Jurkat, Clone E6-1 (cell line): ENCODE measurements at regions not wholly inside any gene's neighbourhood (a gene's known extent, or its start where the extent isn't known, plus 50 kb on each side); places are given as distances from the start of the nearest gene placed in this dataset.

Experiments
- DNase-seq: peaks from one replicate; pipeline ENCODE4 v3.0.0-alpha.2; 2011; ENCODE audit warnings: low read depth, low spot score
- H3K4me3 ChIP-seq: 2 replicates; pipeline ENCODE4 v1.5.1; 2011; ENCODE audit warnings: mild to moderate bottlenecking, low read length, control low read depth, moderate library complexity

- no peak for DNase-seq
- no peak overlapping the region for H3K4me3 ChIP-seq
Observed at GRCh38 chr7:49324707-49325106, 400.4 kb downstream of the CDC14C start.

- DNase-seq, result no peak
Observed at GRCh38 chr7:49325571-49325970, 401.2 kb downstream of the CDC14C start.

GRCh38 chr7:49327155-49327554 is 402.8 kb downstream of the CDC14C start:
- H3K4me3 ChIP-seq, result no peak overlapping the region
- DNase-seq, result no peak

More at GRCh38 chr7:49325571-49325970, 401.2 kb downstream of the CDC14C start:
- H3K4me3 ChIP-seq, result no peak overlapping the region

DNA sequence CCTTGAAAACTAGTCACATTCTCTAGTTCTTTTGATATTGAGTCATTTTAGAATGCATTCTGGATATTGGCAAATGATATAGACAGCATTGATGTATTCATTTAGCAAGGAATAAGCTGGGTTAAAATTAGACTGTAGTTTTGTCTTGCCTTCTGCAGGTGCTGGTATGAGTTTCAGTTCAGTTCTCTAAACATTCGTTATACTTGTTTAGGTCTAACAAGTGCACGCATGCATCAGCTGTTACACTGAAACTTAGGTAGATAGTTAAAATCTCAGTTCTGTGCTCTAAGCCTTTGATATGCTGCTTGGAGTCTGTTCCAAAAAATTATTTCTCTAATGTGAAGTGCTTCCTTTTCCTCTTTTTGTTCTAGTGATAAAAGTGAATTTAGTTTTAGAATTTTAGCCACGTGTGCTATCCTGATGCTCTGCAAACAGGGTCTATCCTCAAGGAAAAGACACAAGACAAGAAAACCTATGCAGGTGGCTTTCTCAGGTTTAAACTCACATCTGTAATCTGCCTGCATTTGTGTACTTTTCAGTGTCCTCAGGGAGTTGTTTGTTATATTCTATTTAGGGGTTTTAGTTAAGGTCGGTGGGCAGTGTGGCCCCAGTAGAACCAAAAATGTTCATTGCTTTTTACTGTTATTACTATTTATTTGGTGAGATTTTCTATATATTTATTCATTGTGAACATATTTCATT is 409.0 kb downstream of the CDC14C start:
- no peak for DNase-seq
- no peak overlapping the region for H3K4me3 ChIP-seq

DNA sequence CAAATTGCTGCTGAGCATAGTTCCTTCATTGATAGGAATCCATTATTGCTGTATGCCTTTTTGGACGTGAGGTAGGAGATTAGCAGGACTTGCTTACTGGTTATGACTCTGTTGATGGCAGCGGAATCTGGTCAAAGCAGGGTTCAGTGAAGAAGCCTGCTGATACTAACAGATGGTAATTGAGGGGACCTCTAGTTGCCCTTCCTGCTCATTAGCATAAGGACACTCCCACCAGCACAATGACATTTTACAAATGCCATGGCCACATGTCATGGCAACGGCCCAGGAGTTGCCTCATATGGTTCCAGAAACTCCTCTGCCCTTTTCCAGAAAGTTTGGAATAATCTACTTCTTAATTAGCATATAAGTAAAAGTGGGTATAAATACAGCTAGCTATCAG is 417.5 kb downstream of the CDC14C start:
- H3K4me3 ChIP-seq, result no peak overlapping the region
- no peak for DNase-seq

DNA sequence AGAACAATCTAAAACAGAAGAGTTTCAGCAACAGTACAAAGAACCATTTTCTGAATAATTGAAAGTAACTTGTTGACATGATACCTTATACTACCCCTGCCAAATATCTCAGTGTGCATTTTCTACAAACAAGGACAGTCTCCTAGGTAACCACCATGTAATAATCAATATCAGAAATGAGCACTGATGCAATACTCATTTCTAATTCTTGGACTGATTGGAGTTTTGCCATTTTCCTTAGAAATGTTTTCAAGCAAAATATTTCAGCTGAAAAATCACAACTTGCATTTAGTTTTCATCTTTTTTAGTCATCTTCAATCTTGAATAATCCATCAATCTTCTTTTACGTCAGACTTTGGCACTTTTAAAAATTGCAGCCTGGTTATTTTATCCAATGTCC is 420.2 kb downstream of the CDC14C start:
- H3K4me3 ChIP-seq, result no peak overlapping the region
- DNase-seq, result no peak

DNA sequence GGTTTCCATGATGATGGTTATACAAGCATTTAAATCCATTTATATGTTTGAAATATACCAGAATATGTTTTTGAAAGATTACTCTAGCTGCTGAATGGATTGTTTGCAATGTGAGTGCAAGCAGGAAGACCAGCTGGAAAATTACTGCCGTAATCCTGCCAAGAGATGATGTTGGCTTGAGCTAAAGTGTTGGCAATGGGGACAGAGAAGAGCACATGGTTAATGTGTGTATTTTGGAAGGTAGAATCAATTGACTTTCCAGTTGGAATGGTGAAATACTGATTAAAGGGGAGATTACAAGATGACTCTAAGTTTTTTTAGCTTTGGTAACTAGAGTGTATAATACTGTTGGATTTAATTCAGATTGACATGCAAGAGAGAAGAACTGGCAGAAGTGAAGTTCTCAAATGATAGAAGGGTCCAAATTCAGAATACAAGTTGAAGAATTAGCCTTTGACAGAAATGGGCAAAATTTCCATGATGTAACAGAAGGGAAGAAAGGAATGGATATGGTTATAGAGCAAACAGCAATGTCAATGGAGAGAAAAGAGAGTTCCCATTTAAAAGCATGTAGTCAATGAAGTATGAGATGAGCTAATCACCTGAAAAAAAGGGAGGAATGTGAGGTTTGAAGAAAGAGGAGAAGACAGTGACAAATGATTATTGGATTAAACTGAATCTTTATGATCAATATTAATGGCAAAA is 422.0 kb downstream of the CDC14C start:
- DNase-seq, result no peak
- no peak overlapping the region for H3K4me3 ChIP-seq

- H3K4me3 ChIP-seq, result no peak overlapping the region
- no peak for DNase-seq
Observed at GRCh38 chr7:49367072-49367471, 406.4 kb upstream of the VWC2 start.

DNA sequence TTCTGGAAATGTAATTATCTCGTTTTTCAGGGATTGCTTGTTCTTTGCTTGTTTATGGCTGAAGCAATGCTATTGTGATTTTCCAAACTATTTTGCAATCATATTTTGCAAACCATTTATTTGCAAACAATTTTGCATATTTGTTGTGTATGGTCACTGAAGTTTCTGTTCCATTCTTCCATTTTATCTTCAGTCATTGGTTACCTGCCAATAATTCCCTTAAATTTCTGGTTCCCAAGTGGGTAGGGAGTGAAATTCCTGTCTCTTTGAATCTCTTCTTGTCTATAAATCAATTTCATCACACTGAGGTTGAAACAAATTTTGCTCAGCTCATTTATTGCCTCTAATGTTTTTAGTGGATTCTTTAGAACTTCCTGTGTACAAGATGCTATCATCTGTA is 401.7 kb upstream of the VWC2 start:
- no peak overlapping the region for H3K4me3 ChIP-seq
- no peak for DNase-seq

DNA sequence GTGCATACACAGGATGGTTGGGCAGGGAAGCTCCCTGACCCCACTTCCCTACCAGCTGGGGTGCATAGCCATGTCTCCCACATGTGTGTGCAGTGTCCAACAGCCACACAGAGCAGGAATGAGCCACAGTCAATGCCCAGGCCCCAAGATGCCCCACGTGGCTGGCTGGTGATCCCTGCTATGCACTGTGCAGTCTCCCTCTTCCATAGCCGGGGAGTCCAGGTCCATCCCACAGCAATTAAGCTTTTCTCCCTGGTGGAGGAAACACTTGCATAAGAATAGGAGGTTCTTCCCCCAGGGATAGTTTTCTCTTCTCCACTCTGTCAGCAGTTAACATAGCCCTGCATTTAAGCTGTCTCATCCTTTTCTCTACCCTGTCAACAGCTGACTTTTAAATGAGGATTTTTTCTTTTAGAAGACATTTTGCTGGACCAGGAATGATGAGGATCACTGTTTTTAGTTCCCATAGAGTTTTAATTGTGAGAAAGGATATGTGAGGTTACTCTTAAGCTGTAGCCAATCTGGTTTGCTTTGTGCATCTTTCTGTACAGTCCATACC is 396.5 kb upstream of the VWC2 start:
- DNase-seq, result no peak

GRCh38 chr7:49386792-49387191 is 386.6 kb upstream of the VWC2 start:
- no peak for DNase-seq
- no peak overlapping the region for H3K4me3 ChIP-seq

More for the DNA sequence above, 396.5 kb upstream of the VWC2 start:
- no peak overlapping the region for H3K4me3 ChIP-seq

DNA sequence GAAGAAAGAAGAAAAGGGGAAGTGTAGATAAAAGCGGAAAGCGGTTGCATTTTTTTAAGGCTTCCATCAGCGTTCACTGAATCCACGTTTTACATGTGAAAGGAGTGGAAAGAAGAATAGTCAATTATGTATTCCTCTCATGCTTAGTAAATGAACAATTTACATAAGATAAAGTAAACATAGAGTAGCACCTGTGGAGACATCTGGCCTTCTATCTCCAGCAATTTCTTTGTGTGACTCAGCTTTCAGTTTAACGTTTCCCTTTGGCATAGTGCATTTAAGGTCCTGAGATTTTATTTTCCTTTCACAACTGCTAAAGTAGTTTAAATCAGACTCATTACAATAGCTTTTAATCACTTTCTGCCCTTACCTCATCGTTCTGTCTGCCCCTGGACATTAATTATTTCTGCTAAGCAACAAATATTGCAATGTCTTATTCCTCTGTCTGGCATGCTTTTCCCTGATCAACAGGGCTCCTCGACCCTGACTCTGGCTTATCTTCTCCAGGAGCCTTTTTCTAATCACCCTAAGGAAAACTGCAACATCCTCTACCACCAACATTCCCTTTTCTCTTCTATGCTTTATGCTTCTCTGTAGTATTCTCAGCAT is 383.5 kb upstream of the VWC2 start:
- no peak overlapping the region for H3K4me3 ChIP-seq
- no peak for DNase-seq

- DNase-seq, result no peak
- H3K4me3 ChIP-seq, result no peak overlapping the region
Observed at GRCh38 chr7:49396229-49396628, 377.2 kb upstream of the VWC2 start.

DNA sequence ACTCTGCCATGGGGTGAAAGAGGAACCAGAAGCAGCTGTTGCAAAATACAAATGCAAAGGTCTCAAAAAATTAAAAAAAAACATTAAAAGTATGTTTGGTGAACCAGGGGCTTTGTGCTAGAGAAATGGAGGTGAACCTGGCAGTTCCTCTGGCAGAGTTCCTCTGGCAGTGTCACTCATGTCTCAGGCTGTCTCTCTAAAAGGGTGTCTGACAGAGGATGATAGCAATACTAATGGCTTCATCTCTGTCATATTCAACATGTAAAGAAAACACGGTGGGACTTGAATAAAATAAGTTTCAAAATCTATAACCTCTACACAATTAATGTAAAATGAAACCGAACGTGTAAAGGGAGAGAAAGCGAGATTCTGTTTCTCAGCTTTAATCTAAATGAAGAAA is 375.7 kb upstream of the VWC2 start:
- no peak overlapping the region for H3K4me3 ChIP-seq
- DNase-seq, result no peak

DNA sequence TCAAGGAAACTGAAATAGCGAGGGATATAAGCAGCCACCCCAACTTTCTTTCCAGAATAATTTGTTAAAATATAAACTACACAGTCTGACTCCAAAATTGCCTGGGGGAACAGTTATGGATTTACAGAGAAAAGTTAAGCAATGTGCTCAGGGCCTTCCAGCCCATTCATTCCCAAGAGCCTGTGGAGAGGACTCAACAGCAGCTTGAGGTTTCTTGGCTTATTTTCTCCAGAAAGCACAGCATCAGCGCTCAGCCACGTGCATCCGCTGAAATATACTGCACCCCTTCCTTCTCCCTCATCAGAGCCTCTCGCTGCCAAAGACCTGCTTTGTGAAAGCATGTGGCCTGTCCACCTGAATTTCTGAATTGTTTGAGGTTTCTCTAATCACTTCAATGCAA is 375.2 kb upstream of the VWC2 start:
- H3K4me3 ChIP-seq, result no peak overlapping the region
- DNase-seq, result no peak

- no peak overlapping the region for H3K4me3 ChIP-seq
- DNase-seq, result no peak
Observed at GRCh38 chr7:49398746-49399145, 374.7 kb upstream of the VWC2 start.

DNA sequence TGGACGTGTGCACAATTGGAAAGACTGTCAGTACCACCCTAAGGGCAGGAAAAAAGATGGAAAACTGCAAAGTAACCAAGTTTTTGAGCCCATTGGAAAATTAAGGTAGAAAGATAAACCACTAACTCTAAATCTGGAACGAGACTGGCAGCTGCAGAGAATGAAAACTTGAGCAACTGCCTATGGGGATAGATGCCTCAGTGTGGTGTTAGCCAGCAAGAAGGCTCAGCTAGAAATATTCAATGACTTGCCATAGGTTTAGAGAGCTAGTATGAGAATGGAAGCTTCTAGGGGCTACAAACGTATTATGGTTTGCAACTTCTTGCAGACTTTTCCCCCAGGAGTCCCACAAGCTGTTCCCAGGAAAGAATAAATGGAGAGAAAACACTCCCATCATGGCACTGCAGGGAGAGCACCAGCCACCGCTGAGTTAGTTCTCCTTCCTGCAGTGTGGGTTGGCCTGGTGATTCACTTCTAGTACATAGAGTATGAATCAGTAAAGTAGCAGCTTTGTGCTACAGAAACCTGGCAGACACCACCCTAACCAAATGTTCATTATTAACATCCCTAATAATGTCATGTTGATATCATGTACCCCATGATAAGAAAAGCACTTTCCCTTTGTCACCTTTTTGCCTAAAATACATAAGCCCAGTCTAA is 372.4 kb upstream of the VWC2 start:
- H3K4me3 ChIP-seq, result no peak overlapping the region
- no peak for DNase-seq

DNA sequence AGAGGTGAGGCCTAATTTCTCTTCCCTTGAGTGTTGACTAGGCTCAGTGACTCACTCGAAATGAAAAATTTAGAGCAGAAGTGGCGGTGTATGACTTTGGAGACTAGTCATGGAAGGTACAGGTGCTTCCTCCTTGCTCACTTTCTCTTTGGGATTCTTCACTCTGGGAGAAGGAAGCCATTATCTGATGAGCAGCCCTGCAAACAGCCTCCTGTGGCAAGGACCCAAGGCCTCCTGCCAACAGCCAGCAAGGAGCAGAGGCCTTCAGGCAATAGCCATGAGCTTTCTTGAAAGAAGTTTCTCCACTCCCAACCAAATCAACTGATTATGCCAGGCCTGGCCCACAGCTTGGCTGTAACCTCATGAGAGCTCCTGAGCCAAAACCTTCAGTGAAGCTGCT is 369.6 kb upstream of the VWC2 start:
- no peak for DNase-seq
- no peak overlapping the region for H3K4me3 ChIP-seq

GRCh38 chr7:49407205-49407604 is 366.2 kb upstream of the VWC2 start:
- no peak overlapping the region for H3K4me3 ChIP-seq
- no peak for DNase-seq

DNA sequence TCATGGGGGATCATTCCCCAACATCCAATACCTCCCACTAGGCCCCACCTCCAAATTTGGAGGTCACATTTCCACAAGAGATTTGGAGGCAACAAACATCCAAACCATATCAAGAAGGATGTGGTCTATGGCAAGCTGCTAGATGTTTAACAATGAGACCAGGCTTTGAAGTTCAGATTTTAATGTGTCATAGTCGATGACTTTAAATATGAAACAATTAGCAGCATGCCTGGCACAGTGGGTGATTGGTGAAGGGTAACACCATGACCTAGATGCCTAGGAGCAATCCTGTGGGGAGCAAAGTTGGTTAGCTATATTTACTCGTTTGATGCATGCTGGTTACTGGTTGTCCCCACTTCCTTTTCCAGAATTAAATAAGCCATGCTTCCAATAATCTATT is 356.4 kb upstream of the VWC2 start:
- DNase-seq, result peak; percentile 4

More for the DNA sequence above, 356.4 kb upstream of the VWC2 start:
- no peak overlapping the region for H3K4me3 ChIP-seq
